HG03025 (cell line): ENCODE measurements at regions not wholly inside any gene's neighbourhood (a gene's known extent, or its start where the extent isn't known, plus 50 kb on each side); places are given as distances from the start of the nearest gene placed in this dataset.

ENCODE experiments used
- ATAC-seq: cut with Tn5 transposase; IDR thresholded peaks from one replicate; pipeline ENCODE4 v1.9.1; 2021; ENCODE audit warnings: mild to moderate bottlenecking, moderate library complexity; ENCODE audit not compliant: unreplicated experiment, low FRiP score

DNA sequence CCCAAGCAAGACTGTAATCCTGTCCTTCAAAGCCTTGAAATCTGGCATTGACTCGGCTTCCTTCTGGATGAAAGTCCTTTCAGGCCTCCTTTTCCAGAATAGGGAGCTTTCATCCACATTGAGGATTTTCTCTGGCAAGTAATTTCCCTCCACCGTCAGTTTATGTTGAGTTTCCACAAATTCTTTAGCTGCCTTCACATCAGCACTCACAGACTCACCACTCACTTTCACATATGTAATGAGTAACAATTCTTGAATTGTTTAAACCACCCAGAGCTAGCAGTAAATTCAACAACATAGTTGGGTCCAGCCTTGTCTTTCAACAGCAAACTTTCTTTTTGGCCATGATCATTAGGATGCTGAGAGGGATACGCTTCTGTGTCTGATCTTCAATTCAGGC, 84.3 kb upstream of the PRDM11 start:
- no peak for ATAC-seq

DNA sequence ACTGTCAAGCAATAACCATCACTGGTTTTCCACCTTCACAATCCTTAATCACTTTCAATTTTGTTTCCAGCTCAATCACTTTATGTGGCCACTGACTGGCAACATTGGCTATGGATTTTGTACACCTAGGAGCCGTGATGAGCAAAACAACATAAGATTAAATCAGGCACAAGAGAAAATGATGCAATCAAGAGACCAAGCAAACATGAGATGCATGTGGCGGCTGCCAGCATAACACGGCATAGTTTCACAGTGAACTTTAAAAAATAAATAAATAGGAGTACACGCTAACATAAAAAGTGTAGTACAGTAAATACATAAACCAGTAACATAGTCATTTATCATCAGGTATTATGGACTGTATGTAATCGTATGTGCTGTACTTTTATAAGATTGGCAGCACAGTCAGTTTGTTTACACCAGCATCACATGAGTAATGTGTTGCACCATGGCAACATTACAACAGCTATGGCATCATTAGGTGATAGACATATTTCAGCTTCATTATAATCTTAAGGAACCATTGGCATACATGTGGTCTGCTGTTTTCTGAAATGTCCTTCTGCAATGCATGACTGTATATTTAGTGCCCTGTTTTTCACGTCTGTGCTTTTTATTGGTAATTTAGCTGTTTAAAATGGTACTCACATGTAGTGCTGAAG, 83.3 kb upstream of the PRDM11 start:
- ATAC-seq, result no peak

GRCh38 chr11:45063669-45064068, 82.8 kb upstream of the PRDM11 start:
- no peak for ATAC-seq

GRCh38 chr11:45067966-45068365, 78.5 kb upstream of the PRDM11 start:
- no peak for ATAC-seq

DNA sequence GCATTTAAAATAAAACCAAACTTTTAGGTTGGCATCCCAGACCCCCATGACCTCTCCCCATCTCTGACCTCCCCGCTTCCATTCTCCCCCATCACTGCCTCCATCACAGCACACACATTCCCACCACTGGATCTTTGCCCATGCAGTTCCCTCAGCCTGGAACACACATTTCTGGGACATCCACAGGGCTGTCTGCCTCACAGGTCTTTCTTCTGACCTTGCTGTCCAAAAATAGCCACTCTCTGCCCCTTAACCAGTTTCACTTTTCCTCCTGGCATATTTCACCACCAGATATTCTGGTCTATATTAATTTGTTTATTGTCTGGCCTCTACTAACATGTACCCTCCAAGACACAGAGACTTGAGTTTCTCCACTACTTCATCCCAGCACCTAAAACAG, 75.2 kb upstream of the PRDM11 start:
- no peak for ATAC-seq

- ATAC-seq, result no peak
Observed at GRCh38 chr11:45073685-45074141, 72.7 kb upstream of the PRDM11 start.

DNA sequence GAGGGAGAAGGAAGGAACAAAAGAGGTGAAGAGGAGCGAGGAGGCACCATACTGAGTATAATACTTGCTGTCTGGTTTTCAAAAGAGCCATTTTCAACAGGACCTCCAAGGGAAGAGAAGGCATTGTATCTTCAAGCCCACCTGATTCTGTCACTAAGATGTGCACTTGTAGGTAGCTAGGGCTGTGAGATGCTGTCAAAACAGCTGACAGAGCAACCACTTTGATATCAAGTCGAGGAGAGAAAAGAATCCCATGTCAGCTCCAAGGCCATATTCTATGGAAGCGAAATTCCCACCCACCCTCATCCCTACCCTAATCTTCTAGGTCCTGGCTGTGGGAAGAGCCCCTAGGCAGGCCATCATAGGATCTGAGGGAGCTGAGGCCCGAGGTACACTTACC, 70.9 kb upstream of the PRDM11 start:
- no peak for ATAC-seq

DNA sequence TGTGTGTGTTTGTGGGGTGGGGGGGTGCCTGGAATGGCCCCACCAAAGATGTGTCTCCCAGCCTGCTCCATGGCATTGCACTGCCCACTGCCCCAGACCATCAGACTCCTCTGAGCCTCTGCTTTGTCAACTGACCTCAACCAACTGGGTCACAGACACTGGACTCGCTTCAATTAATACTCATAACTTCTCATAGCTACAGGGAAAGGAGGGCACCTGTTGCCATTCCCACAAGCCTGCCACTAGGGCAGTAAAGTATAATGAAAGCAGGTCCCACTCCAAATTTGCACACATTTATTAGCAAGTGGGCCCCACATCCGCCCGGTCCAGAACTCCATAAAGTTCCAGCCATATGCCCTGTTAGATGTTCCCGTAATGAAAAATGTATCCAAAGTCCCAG, 70.5 kb upstream of the PRDM11 start:
- no peak for ATAC-seq

DNA sequence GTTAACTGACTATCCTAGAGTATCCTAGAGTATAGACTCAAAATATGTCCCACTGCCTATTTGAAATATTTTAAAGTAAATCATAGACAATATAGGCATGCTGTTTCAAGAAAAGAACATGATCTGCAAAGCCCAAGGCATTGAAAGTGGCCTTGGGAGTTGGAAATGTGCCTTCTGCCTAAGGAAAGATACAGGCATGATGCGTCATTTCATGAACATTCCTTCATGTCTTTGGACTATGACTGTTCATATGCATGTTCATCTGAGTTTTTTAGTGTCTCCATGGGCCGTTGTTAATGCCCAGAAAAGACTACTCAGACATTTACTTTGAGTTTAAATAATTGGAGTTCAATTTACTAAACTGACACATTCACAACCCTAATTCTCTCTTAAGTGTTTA, 69.7 kb upstream of the PRDM11 start:
- no peak for ATAC-seq

- ATAC-seq, result no peak
Observed at GRCh38 chr11:45078236-45079074, 68.0 kb upstream of the PRDM11 start.

- no peak for ATAC-seq
Observed at GRCh38 chr11:45079075-45079444, 67.4 kb upstream of the PRDM11 start.

DNA sequence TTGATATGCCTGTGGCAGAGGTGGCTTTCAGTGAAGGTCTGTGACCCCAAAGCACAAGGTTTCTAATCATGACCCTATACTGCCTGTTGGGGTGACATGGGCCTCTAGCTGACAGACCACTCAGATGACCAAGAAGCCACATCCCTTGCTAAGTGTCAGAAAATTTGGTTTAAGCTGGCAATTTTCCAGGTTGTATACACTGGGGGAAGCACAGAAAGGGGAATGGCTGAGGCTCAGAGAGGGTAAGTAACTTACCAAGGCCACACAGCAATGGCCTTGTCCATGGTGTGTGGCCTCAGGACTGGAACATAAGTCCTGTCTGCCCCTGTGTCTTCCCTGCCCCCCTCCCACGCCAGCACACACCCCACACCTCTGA, 66.9 kb upstream of the PRDM11 start:
- no peak for ATAC-seq

- ATAC-seq, result no peak
Observed at GRCh38 chr11:45079943-45080719, 66.3 kb upstream of the PRDM11 start.

DNA sequence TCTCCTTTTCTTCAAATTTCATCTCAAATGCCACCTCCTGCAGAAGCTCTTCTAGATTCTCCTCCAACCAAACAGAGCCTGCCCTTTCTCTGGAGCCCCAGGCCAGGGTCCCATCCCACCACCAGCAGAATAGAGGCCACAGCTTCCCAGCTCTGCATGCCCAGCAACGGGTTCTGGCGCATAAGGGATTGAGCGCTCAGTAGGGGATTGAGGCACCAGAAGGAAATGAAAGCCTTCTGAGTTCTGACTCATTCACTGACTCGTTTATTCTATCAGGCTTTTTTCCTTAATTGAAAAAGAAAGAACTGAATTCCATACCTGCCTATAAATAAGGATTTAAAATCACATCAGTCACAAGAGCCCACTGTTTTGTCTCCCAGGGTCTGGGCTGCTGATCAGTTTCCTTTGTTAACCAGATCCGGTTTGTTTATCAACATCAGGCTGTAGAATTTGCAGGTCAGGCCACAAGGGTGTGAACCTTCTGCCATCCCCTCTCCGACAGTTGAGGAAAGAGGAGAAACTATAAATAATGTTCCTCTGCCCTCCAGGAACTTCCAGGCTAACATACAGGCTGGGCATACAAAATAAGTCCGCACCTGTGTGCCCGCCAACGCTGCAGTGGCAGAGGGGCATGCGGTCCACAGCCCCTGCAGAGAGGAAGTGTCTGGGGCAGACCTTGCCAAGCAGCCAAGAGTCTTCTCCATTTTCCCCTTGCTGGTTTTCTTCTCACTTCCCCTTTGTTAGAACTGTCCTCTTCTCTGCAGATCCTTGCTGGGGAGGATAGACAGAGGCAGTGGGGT, 63.5 kb upstream of the PRDM11 start:
- no peak for ATAC-seq

GRCh38 chr11:45083544-45084087, 62.8 kb upstream of the PRDM11 start:
- ATAC-seq, result no peak

DNA sequence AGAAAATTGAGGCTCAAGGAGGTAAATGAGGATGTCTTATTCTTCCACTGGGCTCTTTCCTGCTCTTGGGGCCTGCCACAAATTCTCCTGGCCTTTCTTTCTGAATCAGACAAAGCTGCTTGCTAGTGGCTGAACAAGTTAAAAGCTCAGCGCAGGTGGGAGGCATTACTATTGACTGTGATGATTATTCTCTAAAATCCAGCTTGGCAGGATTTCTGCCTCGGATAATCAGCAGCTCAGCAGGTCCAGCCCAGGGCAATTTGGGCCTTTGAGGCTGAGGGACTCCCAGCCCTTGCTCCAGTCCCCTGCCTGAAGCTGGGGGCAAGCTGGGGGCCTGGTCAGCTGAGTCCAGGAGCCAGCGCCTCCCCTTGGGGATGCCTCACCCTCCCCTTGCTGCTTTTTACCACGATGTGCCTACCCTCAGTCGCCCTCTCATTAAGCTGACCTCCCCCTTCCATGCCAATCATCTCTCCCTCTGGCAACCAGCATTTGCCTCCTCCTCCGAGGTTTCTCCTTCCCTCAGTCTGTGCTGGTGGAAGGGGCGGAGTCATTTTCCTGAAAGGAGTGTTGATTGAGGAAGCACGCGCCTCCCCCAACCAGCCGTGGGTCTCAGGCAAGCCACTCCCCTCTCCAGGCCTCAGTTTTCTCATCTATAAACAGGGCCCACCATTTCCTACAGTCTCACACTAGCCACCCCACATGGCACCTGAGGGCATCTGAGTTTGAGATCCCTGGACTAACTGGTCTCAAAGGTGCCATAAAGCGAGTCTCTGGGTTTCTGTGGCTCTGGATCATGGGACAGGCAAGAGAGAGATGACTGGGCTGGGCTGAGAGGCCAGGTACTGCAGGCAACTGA, 60.6 kb upstream of the PRDM11 start:
- no peak for ATAC-seq

GRCh38 chr11:45086526-45086925, 59.9 kb upstream of the PRDM11 start:
- ATAC-seq, result no peak

GRCh38 chr11:45087086-45087899, 59.1 kb upstream of the PRDM11 start:
- no peak for ATAC-seq

- ATAC-seq, result no peak
Observed at GRCh38 chr11:45087900-45088160, 58.6 kb upstream of the PRDM11 start.
